DMS153 (cell line): ENCODE measurements at regions not wholly inside any gene's neighbourhood (a gene's known extent, or its start where the extent isn't known, plus 50 kb on each side); places are given as distances from the start of the nearest gene placed in this dataset.

ENCODE experiments used
- DNase-seq: peaks from one replicate; lab custom pipeline; 2025; lab: John Stamatoyannopoulos, UW

GRCh38 chr12:107978201-107978600 lies 150.9 kb upstream of the WSCD2 start:
- no peak for DNase-seq

GRCh38 chr12:107978641-107979040 lies 150.4 kb upstream of the WSCD2 start:
- no peak for DNase-seq

GRCh38 chr12:107983756-107984472 lies 145.2 kb upstream of the WSCD2 start:
- DNase-seq = no peak

- DNase-seq = no peak
Observed at GRCh38 chr12:107984973-107985372, 144.1 kb upstream of the WSCD2 start.

GRCh38 chr12:107986183-107986582 lies 142.9 kb upstream of the WSCD2 start:
- DNase-seq = no peak

GRCh38 chr12:107990325-107990724 lies 138.8 kb upstream of the WSCD2 start:
- DNase-seq = no peak

- DNase-seq = no peak
Observed at GRCh38 chr12:107992029-107992428, 137.1 kb upstream of the WSCD2 start.

- peak; percentile 11 for DNase-seq
Observed at GRCh38 chr12:107992870-107993451, 136.1 kb upstream of the WSCD2 start.

- no peak for DNase-seq
Observed at GRCh38 chr12:107998863-107999262, 130.2 kb upstream of the WSCD2 start.

GRCh38 chr12:108000111-108000510 lies 129.0 kb upstream of the WSCD2 start:
- peak; percentile 20 for DNase-seq

- DNase-seq = no peak
Observed at GRCh38 chr12:108004319-108004718, 124.8 kb upstream of the WSCD2 start.

- DNase-seq = no peak
Observed at GRCh38 chr12:108008163-108008905, 120.8 kb upstream of the WSCD2 start.

- no peak for DNase-seq
Observed at GRCh38 chr12:108009442-108010070, 119.5 kb upstream of the WSCD2 start.

GRCh38 chr12:108016022-108016564 lies 113.0 kb upstream of the WSCD2 start:
- DNase-seq = no peak

- DNase-seq = no peak
Observed at GRCh38 chr12:108017472-108018057, 111.5 kb upstream of the WSCD2 start.

- no peak for DNase-seq
Observed at GRCh38 chr12:108019862-108020261, 109.2 kb upstream of the WSCD2 start.

- no peak for DNase-seq
Observed at GRCh38 chr12:108021141-108021540, 107.9 kb upstream of the WSCD2 start.

GRCh38 chr12:108021949-108022522 lies 107.1 kb upstream of the WSCD2 start:
- DNase-seq = no peak

GRCh38 chr12:108029051-108029835 lies 99.8 kb upstream of the WSCD2 start:
- DNase-seq = no peak

GRCh38 chr12:108033090-108033489 lies 96.0 kb upstream of the WSCD2 start:
- no peak for DNase-seq

GRCh38 chr12:108035372-108035771 lies 93.7 kb upstream of the WSCD2 start:
- no peak for DNase-seq
